Naive thymus-derived CD8-positive, alpha-beta T cell (primary cell): ENCODE measurements at regions not wholly inside any gene's neighbourhood (a gene's known extent, or its start where the extent isn't known, plus 50 kb on each side); places are given as distances from the start of the nearest gene placed in this dataset.

Experiments
- ATAC-seq, 2 donors: fragments of 150-1000 bp; cut with Tn5 transposase in 1 of 2; sonication (Bioruptor Pico), chemical (Tn5 transposase) in 1 of 2; 1 replicate in 1 of 2; 2 replicates in 1 of 2; pipeline ENCODE4 v1.10.0; 2021; ENCODE audit warnings: mild to moderate bottlenecking in 2 of 2, moderate library complexity in 2 of 2
- POLR2A ChIA-PET: fragments of 350-600 bp; sonication (Branson Sonifier 250); formaldehyde crosslinking; loops from one replicate; lab custom pipeline; 2021; ENCODE audit warnings: antibody characterized with exemption; lab: Charles Lee
- DNase-seq, 10 donors: peaks; one replicate each; pipeline versions ENCODE4 v3.0.0 to v3.0.0-alpha.2; 2020 to 2022
- H3K27ac Mint-ChIP-seq, 10 donors: one replicate each; pipeline ENCODE4 v1.8.0; 2020 to 2022; ENCODE audit warnings: mild to moderate bottlenecking in 10 of 10, mixed read lengths in 10 of 10, moderate library complexity in 4 of 10, inconsistent platforms in 1 of 10
- H3K27me3 Mint-ChIP-seq, 5 donors: one replicate each; pipeline ENCODE4 v1.8.0; 2021 to 2022; ENCODE audit warnings: mixed read lengths in 5 of 5
- H3K36me3 Mint-ChIP-seq, 3 donors: one replicate each; pipeline ENCODE4 v1.8.0; 2020 to 2022; ENCODE audit warnings: mixed read lengths in 3 of 3, mild to moderate bottlenecking in 2 of 3, inconsistent platforms in 1 of 3
- H3K4me1 Mint-ChIP-seq, 4 donors: one replicate each; pipeline ENCODE4 v1.8.0; 2021 to 2022; ENCODE audit warnings: mixed read lengths in 4 of 4
- H3K4me3 Mint-ChIP-seq, 10 donors: one replicate each; pipeline ENCODE4 v1.8.0; 2020 to 2022; ENCODE audit warnings: mild to moderate bottlenecking in 10 of 10, mixed read lengths in 10 of 10, moderate library complexity in 6 of 10, inconsistent platforms in 1 of 10
- H3K9me3 Mint-ChIP-seq, 9 donors: one replicate each; pipeline ENCODE4 v1.8.0; 2020 to 2022; ENCODE audit warnings: mixed read lengths in 9 of 9, mild to moderate bottlenecking in 3 of 9, inconsistent platforms in 1 of 9, moderate library complexity in 1 of 9

- peak overlapping the region in 1 of 10 donors; percentile 18 for H3K27ac Mint-ChIP-seq
- peaks cover 0 to 12% (median 0%) of the 10 kb centered on the region in 3 donors for H3K36me3 Mint-ChIP-seq
- POLR2A ChIA-PET, result no interaction called here
- H3K4me1 Mint-ChIP-seq, result no peaks in the 10 kb centered on the region
- peaks cover 4 to 36% (median 6%) of the 10 kb centered on the region in 5 donors for H3K27me3 Mint-ChIP-seq
- DNase-seq, result no peak
- no peak for ATAC-seq
- no peak overlapping the region for H3K4me3 Mint-ChIP-seq
- peaks cover 0 to 16% (median 6%) of the 10 kb centered on the region in 9 donors for H3K9me3 Mint-ChIP-seq
These were observed 86.8 kb downstream of the CCT6B start for GRCh38 chr17:34874478-34874877.

- H3K4me3 Mint-ChIP-seq, result no peak overlapping the region
- no peak for DNase-seq
- H3K27me3 Mint-ChIP-seq, result peaks cover 0 to 18% (median 6%) of the 10 kb centered on the region in 5 donors
- peaks cover 0 to 20% (median 0%) of the 10 kb centered on the region in 3 donors for H3K36me3 Mint-ChIP-seq
- POLR2A ChIA-PET, result no interaction called here
- H3K27ac Mint-ChIP-seq, result no peak overlapping the region
- H3K4me1 Mint-ChIP-seq, result peaks cover 0 to 3% (median 0%) of the 10 kb centered on the region in 4 donors
- no peak for ATAC-seq
- H3K9me3 Mint-ChIP-seq, result peaks cover 6 to 32% (median 9%) of the 10 kb centered on the region in 9 donors
These were observed 88.6 kb downstream of the CCT6B start for GRCh38 chr17:34872640-34873039.

GRCh38 chr17:34869641-34870040 is 91.6 kb downstream of the CCT6B start:
- ATAC-seq, result no peak
- Mint-ChIP-seq H3K9me3 (peaks cover 5 to 32% (median 9%) of the 10 kb centered on the region in 9 donors), H3K4me1 (peaks cover 0 to 3% (median under 1%) of the 10 kb centered on the region in 4 donors), H3K4me3 (no peak overlapping the region), H3K36me3 (peaks cover 0 to 20% (median 0%) of the 10 kb centered on the region in 3 donors), H3K27ac (no peak overlapping the region), H3K27me3 (peaks cover 0 to 4% (median 0%) of the 10 kb centered on the region in 5 donors)
- DNase-seq, result no peak
- POLR2A ChIA-PET, result no interaction called here

- no peak for ATAC-seq
- H3K27ac Mint-ChIP-seq, result no peak overlapping the region
- no peak for DNase-seq
- H3K9me3 Mint-ChIP-seq, result peaks cover 0 to 19% (median 6%) of the 10 kb centered on the region in 9 donors
- H3K4me1 Mint-ChIP-seq, result peaks cover 0 to 3% (median under 1%) of the 10 kb centered on the region in 4 donors
- H3K27me3 Mint-ChIP-seq, result peaks cover 0 to 3% (median 2%) of the 10 kb centered on the region in 5 donors
- POLR2A ChIA-PET, result no interaction called here
- no peak overlapping the region for H3K4me3 Mint-ChIP-seq
- peaks cover 0 to 10% (median 0%) of the 10 kb centered on the region in 3 donors for H3K36me3 Mint-ChIP-seq
These were observed 95.5 kb downstream of the CCT6B start for GRCh38 chr17:34865716-34866115.

- Mint-ChIP-seq H3K27me3 (peaks cover 2 to 27% (median 12%) of the 10 kb centered on the region in 5 donors), H3K4me1 (peaks cover 0 to 10% (median under 1%) of the 10 kb centered on the region in 4 donors), H3K4me3 (no peak overlapping the region), H3K9me3 (no peaks in the 10 kb centered on the region), H3K27ac (no peak overlapping the region), H3K36me3 (no peaks in the 10 kb centered on the region)
- ATAC-seq (no peak), DNase-seq (no peak)
- POLR2A ChIA-PET, result no interaction called here
These were observed 98.9 kb downstream of the CCT6B start for GRCh38 chr17:34862384-34862783.

GRCh38 chr17:34861864-34862263 is 99.4 kb downstream of the CCT6B start:
- POLR2A ChIA-PET, result no interaction called here
- H3K4me1 Mint-ChIP-seq, result peaks cover 0 to 10% (median under 1%) of the 10 kb centered on the region in 4 donors
- H3K4me3 Mint-ChIP-seq, result no peak overlapping the region
- H3K36me3 Mint-ChIP-seq, result no peaks in the 10 kb centered on the region
- no peak for ATAC-seq
- no peak for DNase-seq
- H3K27me3 Mint-ChIP-seq, result peaks cover 2 to 32% (median 17%) of the 10 kb centered on the region in 5 donors
- no peak overlapping the region for H3K27ac Mint-ChIP-seq
- no peaks in the 10 kb centered on the region for H3K9me3 Mint-ChIP-seq

DNA sequence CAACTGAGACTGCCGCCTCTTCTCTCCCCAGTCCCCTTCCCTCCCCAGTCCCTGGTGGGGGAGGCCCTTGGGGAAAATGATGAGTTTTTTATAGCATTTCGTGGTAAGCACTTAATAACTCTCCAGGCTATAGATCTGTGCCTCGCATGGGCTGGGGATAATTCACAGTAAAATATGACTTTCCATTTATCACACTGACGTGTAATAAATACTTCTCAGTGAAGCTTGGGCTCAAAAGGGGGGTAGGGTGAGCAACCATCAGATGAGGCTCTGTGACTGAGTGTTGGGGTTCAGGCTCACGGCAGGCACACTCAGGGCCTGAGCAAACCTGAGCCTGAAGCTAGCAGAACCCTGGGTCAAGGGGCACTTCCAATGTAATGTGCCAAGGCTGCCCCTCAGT is 101.6 kb downstream of the CCT6B start:
- peaks cover 0 to 10% (median 0%) of the 10 kb centered on the region in 4 donors for H3K4me1 Mint-ChIP-seq
- no peak overlapping the region for H3K27ac Mint-ChIP-seq
- no peak for DNase-seq
- H3K9me3 Mint-ChIP-seq, result no peaks in the 10 kb centered on the region
- H3K27me3 Mint-ChIP-seq, result peaks cover 2 to 36% (median 18%) of the 10 kb centered on the region in 5 donors
- ATAC-seq, result no peak
- POLR2A ChIA-PET, result interaction anchor here (1.1 kb wide), 1 partner anchor 9 kb away, joined by 3 read pairs; no protein-coding TSS in a partner anchor
- no peaks in the 10 kb centered on the region for H3K36me3 Mint-ChIP-seq
- H3K4me3 Mint-ChIP-seq, result no peak overlapping the region

- H3K27me3 Mint-ChIP-seq, result peaks cover 2 to 42% (median 18%) of the 10 kb centered on the region in 5 donors
- peak overlapping the region in 1 of 10 donors; percentile 23 for H3K27ac Mint-ChIP-seq
- ATAC-seq (no peak), DNase-seq (no peak)
- peaks cover 0 to 10% (median 0%) of the 10 kb centered on the region in 4 donors for H3K4me1 Mint-ChIP-seq
- POLR2A ChIA-PET, result no interaction called here
- H3K9me3 Mint-ChIP-seq, result no peaks in the 10 kb centered on the region
- no peaks in the 10 kb centered on the region for H3K36me3 Mint-ChIP-seq
- H3K4me3 Mint-ChIP-seq, result no peak overlapping the region
These were observed 102.4 kb downstream of the CCT6B start for GRCh38 chr17:34858591-34859565.

GRCh38 chr17:34853924-34854323 is 107.3 kb downstream of the CCT6B start:
- no peak overlapping the region for H3K27ac Mint-ChIP-seq
- H3K27me3 Mint-ChIP-seq, result peaks cover 0 to 22% (median 6%) of the 10 kb centered on the region in 5 donors
- H3K9me3 Mint-ChIP-seq, result no peaks in the 10 kb centered on the region
- no peaks in the 10 kb centered on the region for H3K36me3 Mint-ChIP-seq
- ATAC-seq (no peak), DNase-seq (no peak)
- no peak overlapping the region for H3K4me3 Mint-ChIP-seq
- H3K4me1 Mint-ChIP-seq, result peaks cover 0 to 7% (median 5%) of the 10 kb centered on the region in 4 donors
- POLR2A ChIA-PET, result no interaction called here

- DNase-seq (no peak), ATAC-seq (no peak)
- Mint-ChIP-seq H3K4me1 (peaks cover 0 to 7% (median 5%) of the 10 kb centered on the region in 4 donors), H3K27ac (no peak overlapping the region), H3K27me3 (peaks cover 0 to 18% (median 5%) of the 10 kb centered on the region in 5 donors), H3K9me3 (no peaks in the 10 kb centered on the region), H3K4me3 (no peak overlapping the region), H3K36me3 (no peaks in the 10 kb centered on the region)
- POLR2A ChIA-PET, result no interaction called here
These were observed 108.6 kb downstream of the CCT6B start for GRCh38 chr17:34852614-34853013.

GRCh38 chr17:34851961-34852540 is 109.2 kb downstream of the CCT6B start:
- Mint-ChIP-seq H3K36me3 (no peaks in the 10 kb centered on the region), H3K4me1 (peaks cover 0 to 7% (median 5%) of the 10 kb centered on the region in 4 donors), H3K4me3 (no peak overlapping the region), H3K27me3 (peaks cover 0 to 12% (median 1%) of the 10 kb centered on the region in 5 donors), H3K27ac (no peak overlapping the region), H3K9me3 (no peaks in the 10 kb centered on the region)
- POLR2A ChIA-PET, result no interaction called here
- DNase-seq (no peak), ATAC-seq (no peak)

DNA sequence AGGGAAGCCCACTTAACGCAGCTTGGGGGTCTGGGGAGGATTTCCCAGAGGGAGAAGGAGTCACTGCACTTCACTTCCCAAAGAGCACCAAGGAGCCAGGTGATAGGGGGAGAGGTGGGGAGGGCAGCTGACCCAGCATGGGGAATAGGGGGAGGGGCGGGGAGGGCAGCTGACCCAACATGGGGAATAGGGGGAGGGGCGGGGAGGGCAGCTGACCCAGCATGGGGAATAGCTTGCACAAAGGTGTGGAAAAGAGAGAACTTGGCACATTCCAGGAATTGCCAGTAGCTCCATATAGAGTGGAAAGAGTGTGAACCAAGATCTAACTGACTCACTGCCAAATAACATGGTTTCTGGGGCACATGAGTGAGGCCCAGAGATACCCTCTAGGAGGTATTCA is 110.3 kb downstream of the CCT6B start:
- Mint-ChIP-seq H3K4me1 (peaks cover 0 to 7% (median 5%) of the 10 kb centered on the region in 4 donors), H3K9me3 (no peaks in the 10 kb centered on the region), H3K36me3 (no peaks in the 10 kb centered on the region), H3K27ac (no peak overlapping the region), H3K27me3 (peaks cover 0 to 9% (median 0%) of the 10 kb centered on the region in 5 donors), H3K4me3 (no peak overlapping the region)
- DNase-seq (no peak), ATAC-seq (no peak)
- POLR2A ChIA-PET, result interaction anchor here (0.8 to 1.1 kb wide), 2 partner anchors 9 to 1943 kb away, joined by 3 read pairs; no protein-coding TSS in a partner anchor
